ENCODE measurements at regions not wholly inside any gene's neighbourhood (a gene's known extent, or its start where the extent isn't known, plus 50 kb on each side); places are given as distances from the start of the nearest gene placed in this dataset.

DNA sequence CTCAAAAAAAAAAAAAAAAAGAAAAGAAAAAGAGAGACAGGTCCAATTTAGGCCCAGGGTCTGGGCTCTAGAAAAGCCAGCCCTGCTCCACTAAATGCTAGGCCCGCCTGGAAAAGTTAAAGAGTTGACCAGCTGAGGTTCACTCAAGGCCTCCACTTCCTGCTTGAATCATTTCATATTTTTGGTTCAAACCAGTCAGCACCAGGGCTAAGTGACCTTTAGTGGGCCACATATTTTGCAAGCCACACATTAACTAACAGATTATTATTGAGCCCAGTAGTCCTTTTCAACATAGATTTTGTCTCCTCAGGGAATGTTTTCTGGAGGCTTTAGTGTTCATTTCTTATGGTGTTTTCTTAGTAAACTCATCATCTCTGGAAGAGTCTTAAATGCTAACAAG is 156.6 kb downstream of the TLR4 start:
- DNase-seq (no peak), ATAC-seq (no peak)

DNA sequence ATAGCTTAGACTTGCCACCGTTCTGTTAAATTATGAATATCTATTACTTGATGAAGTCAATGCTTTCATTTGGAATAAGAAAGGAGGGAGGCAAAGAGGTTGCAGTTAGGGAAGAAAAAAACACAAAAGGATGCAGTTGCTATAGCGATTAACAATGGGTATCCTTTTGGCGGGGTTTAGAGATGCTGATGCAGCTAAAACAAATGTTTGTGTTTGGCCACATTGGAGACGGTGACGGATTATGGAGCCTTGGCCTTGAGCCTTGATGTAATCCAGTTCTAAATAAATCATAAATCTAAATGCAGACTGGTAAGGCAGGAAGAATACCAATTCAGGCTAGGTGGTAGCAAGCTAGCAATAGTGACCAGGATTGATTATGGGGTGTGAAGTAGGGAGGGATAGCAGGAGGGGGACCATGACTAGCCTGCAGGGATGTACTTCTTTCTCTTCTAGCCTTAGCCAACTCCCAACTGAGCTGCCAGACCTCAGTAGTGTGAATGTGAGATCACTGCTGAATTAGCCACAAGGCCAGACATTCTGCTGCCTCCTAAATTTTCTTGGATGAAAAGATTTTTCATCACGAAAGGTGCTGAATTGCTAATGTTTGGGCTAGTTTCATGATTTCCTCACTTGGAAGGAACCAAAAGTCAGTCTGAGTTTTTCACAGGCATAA is 160.3 kb downstream of the TLR4 start:
- DNase-seq (no peak), ATAC-seq (no peak)

DNA sequence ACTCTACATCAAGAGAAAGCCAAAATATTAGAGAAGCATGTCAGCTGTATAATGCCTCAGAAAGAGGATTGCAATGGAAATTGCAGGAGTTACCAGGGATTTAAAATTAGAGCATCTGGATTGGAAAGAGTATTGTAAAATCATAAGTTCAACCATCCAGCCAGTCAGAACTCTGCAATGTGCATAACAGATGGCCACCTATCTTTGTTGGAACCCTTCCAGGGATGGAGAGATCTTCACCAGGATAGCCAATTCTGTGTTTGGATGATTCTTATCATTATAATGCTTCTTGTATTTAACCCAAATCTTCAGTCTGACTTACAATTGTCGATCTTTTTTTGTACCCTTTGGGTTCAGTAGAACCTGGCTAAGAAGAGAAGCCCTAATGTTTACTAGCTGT is 164.4 kb downstream of the TLR4 start:
- ATAC-seq (no peak), DNase-seq (no peak)

DNA sequence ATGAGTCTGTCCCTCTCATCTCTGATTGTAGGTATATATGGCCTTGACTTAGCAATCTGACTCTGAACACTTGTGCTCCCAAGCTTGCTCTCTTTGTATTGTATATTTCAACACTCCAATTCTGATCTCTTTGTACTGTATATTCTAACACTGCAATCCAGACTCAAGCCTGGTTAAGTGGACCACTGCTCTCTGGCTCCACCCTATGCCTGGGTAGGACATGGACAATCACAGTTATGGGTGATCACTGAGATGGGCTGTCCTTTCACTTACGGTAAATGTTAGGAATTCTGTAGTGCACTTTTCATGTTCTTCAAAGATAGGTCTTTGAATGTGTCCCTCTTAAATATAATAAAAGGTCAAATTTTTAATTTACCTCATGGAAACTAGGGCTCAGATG is 165.1 kb downstream of the TLR4 start:
- ATAC-seq (no peak), DNase-seq (no peak)

DNA sequence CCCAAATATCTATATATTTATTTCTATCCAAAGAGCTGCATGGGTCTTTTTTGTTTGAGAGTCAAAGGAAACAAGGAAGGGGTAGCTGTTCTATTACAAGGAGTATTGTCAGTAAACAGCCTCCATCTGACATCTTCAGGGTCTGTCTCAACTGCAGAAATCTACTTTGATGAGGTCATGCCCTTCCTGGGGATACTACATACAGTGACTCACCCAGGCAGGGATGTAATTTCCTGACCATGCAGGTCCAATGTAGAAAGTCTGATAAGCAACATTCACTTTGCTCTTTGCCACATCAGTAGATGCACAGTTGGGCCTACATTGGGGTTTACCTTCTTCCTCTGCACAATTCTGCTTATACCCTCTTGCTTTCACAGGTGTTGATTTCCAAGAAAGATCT is 165.5 kb downstream of the TLR4 start:
- ATAC-seq, result no peak
- DNase-seq, result no peak

DNA sequence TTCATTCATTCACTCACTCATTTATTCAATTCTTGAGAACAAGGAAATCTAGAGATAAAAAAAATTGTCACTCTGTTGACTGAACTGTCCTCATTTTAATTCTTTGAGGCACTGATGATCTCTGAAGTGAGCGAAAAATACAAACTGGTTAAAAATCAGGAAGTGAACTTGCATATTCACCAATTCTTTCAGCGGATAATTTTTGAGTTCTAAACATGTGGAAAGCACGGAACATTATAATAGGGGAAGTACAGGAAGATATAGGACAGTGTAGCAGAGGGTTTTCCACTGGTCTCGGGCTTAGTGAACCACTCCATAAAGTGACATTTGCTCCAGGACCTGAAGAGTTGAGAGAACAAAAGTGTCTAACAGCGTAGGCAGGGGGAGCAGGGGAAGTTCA is 169.5 kb downstream of the TLR4 start:
- no peak for DNase-seq
- ATAC-seq, result no peak

DNA sequence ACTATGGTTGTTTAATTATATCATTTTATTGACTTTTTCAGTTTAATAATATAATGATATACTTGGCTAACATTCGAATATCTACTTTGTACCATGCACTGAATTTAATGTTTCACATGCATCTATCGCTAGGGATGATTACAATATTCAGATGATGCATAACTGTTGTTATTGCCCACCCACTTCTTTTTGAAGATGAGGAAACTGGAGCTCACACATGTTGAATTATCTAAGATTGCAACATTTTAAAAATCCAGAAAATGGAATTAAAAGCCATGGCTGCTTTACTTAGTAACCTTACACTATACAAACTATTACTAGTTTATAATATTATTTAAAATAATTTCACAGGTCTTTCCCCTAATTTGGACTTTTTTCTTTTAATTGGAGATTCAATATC is 171.7 kb downstream of the TLR4 start:
- DNase-seq, result no peak
- ATAC-seq, result no peak

DNA sequence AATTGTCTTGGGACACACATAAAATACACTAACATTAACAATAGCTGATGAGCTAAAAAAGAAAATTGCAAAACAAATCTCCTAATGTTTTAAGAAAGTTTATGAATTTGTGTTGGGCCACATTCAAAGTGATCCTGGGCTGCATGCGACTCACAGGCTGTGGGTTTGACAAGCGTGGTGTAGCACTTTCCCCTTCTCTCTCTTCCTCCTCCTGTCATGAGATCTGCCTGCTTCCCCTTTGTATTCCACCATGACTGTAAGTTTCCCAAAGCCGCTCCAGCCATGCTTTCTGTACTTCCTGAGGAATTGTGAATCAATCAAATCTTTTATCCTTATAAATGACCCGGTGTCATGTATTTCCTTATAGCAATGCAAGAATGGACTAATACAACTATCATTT is 178.0 kb downstream of the TLR4 start:
- no peak for ATAC-seq
- DNase-seq, result no peak

DNA sequence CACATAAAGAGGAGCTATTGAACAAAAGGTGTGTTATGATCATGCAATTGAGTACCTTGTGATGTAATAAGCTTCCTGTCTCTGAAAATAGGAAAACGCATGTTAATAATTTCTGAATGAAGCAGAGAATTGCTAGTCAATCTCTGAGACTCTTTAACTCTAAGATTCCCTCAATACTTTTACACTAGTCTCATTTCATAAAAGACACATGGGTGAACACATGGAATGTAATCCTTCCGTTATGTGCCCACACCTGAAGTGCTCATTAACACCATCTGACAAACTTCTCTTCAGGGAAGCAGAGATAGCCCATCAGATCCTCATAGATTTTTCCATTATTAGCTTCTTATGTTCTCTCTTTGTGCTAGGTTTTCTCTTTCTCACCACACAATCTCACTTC is 182.4 kb downstream of the TLR4 start:
- ATAC-seq (no peak), DNase-seq (no peak)

DNA sequence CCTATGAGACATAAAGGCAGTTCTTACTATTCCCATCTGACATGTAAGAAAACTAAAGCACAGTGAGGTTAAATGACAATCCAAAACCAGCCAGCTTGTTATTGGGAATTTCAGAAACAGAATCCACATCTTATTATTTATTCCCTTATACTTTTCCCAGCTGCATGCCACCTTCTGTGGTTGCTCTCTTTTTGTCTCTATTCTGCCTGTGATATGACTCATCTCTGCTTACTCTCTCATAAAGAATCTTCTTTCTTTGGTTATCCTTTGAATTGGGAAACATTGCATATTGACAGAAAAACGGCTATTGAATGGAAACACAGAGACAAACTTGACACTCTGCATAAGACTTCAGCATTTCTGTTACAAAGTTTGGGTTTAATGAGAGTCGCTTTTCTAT is 183.2 kb downstream of the TLR4 start:
- DNase-seq (no peak), ATAC-seq (no peak)

DNA sequence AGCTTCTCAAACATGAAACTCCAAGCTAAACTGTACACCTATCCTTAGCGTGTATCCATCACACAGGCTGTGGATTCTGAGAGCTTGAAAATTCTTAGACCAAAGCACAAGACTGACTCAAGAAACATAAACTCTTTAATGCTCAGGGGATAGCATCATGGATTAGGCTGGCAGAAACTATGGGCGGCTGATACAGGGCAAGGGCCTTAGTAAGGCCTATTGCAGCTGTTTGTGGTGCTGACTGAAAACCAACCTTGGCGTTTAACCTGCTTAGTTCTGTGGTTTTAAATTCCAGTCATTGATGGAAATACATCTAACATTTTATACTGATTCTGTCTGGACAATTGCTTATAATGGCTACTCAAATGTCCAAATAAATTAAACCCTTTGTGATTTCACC is 183.7 kb downstream of the TLR4 start:
- ATAC-seq (no peak), DNase-seq (no peak)

DNA sequence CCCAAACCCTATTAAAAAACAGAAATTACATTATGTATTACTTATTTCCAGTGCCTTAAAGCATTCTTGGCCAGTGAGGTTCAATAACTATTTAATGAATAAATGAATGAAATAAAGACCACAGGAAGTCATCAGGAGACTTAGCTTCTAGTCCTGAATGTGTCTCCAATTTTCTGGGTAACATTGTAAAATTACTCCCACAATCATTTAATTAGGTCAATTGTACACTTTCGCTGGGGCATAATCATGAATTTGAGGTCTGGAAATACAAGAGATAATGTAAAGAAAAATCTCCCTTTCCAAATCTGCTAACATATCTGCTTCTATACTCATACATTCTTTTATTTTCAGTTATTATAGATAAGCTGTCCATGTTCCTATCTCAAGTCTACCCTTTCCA is 199.2 kb downstream of the TLR4 start:
- ATAC-seq, result no peak
- DNase-seq, result no peak

DNA sequence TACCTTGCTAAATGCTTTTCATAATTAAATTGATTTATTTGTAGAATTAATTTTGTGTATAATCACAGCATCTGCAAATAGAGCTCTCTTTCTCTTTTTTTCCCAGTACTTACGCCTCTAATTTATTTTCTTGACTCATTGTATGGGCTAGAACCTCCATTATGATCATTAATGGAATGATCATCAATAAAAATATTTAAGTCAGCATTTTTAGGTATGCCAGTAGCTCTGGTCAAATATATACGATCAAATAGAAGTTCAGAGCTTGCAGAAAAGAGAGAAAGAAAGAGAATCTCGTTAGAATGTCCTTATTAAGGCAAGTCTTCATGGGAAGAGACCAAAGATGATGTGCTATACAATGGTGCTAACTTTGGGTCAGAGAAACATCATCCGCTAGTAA is 202.6 kb downstream of the TLR4 start:
- DNase-seq (no peak), ATAC-seq (no peak)

DNA sequence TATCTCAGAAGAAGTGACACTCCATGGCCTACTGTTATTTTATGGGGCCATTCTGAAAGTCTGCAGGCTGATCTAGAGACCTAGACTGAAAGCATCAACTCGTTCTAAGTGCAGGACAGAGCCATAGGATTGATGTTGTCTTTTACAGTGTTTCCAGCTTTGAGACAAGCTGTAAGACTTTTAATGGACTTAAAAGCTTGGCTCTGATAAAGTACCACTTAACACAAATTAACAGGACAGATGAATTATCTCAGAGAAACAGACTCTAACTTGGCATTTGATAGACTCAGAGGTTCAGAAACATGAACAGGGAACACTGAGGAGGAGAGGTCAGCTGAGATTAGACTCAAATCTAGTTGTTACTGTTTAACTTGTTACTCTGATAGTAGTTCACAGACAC is 203.2 kb downstream of the TLR4 start:
- ATAC-seq (no peak), DNase-seq (no peak)

DNA sequence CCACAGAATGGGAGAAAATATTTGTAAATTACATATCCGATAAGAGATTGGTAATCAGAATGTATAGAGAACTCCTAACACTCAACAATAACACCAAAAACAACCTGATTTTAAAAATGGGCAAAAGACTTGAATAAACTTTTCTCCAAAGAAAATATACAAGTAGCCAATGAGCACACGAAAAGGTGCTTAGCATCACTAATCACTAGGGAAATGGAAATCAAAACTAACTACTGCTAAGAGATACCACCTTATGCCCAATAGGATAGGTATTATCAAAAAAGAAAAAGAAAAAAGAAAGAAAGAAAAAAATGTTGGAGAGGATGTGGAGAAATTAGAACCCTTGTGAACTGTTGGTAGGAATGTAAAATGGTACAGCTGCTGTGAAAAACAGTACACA is 212.1 kb downstream of the TLR4 start:
- no peak for DNase-seq
- ATAC-seq, result no peak

DNA sequence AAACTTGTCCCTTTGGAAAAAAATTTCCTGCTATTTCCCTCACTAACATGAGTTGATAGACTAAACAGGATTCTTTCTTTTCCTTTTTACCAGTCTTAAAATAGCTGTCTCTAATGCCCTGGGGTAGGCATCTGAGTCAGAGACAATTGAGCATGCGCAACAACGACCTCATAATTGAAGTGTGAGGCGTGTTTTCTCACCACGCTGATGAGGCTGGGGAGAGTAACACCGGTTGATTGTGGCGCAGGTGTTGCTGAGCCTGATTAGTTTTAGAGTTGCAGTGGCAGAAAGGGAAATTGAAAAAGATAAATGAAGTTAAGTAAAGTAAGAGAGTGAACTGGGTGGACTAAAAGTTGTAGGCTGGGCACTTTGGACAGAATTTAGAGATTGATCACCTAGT is 213.7 kb downstream of the TLR4 start:
- ATAC-seq, result no peak
- no peak for DNase-seq

DNA sequence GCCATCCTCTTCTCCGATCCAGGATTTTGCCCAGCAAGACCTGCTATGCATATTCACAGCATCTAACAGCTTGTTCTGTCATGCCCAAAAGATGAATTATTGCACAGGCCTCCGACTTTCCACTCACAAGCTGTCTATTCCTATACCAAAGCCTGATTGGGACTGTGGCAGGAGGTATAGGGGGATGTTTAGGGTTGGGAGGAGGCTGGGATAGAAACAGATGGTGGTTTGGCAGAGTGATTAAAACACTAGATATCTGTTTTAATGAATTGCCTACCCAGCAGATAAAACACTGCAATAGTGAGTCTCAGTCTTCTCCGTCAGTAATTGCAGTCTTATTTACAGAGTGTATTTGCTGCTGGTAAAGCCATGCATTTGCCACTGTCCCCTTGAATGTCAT is 215.3 kb downstream of the TLR4 start:
- ATAC-seq, result no peak
- no peak for DNase-seq

DNA sequence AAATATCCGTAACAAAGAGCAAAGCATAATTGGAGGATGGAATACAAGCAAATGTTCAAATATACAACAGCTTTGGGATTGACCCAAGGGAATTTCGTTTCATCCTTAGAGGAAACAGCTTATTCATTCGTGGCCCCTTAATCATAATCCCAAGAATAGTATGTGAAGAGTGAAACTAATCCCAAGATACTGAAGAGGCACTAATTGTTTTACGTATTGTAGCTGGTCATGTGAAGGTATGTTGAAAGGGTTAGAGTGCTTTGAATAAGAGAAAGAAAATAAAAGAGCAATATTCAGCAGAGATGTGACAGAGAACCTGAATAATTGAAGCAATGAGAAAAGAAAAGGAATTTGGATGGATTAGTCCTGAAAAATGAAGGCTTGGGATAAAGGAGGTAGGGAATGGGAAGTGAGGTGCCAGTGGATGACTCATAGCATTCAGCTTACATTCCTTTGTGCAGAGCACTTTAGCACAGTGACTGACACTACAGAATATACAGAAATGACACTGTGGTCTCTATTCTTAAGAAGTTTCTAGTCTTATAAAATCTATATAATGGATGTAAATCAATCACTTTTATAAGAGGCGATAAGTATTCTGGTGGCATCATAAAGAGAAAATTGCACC is 221.9 kb downstream of the TLR4 start:
- DNase-seq (no peak), ATAC-seq (no peak)

DNA sequence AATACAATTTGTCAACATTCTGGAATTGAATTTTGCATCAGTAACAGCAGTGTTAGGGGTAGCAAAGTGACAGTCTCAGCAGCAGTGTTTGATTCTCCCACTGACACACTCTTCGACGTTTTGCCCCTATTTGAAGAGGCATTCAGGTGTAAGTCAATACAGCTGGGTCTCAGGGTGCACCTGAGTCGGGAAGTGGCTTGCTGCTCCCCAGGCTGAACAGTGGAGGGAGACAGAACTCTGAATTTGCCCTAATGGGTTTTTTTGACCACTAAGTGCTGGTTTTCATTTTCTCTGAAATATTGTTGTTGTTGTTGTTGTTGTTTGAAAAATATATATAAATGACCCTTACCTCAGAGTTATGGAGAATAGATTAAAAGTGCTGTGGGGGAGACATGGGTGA is 223.2 kb downstream of the TLR4 start:
- DNase-seq (no peak), ATAC-seq (no peak)

DNA sequence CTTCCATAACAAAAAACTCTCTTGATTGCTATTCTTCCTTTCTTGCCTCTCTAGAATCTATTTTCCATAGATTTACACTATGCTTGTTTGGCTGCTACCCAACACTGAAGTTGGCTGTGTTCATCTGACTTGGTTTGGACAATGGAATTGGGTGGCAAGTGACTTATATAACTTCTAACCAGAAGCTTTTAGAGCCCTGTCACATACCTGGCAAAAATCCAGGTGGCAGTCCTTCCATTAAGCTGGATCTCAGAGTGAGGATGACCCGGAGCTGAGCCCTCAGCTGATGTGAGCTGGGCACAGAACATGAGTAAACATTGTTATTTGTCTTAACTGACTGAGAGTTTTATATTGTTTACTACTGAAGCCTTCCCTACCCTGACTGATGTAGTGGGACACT is 225.7 kb downstream of the TLR4 start:
- ATAC-seq (no peak), DNase-seq (no peak)

DNA sequence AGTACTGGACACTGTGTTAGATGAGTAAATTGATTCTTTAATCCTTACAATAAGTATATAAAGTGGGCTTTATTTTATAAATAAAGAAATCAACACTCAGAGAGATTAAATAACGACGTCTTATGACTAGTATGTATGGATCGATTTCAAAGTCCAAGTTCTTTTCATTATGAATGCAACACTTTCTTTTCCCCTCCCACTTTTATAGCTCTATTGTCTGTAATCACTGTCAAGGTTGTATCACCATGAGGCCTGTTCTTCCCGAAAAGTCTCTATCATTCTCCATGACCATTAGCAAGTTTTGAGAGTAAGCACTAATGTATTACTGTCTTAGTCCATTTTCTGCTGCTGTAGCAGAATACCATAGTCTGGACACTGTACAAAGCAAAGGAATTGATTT is 228.4 kb downstream of the TLR4 start:
- ATAC-seq, result no peak
- no peak for DNase-seq

DNA sequence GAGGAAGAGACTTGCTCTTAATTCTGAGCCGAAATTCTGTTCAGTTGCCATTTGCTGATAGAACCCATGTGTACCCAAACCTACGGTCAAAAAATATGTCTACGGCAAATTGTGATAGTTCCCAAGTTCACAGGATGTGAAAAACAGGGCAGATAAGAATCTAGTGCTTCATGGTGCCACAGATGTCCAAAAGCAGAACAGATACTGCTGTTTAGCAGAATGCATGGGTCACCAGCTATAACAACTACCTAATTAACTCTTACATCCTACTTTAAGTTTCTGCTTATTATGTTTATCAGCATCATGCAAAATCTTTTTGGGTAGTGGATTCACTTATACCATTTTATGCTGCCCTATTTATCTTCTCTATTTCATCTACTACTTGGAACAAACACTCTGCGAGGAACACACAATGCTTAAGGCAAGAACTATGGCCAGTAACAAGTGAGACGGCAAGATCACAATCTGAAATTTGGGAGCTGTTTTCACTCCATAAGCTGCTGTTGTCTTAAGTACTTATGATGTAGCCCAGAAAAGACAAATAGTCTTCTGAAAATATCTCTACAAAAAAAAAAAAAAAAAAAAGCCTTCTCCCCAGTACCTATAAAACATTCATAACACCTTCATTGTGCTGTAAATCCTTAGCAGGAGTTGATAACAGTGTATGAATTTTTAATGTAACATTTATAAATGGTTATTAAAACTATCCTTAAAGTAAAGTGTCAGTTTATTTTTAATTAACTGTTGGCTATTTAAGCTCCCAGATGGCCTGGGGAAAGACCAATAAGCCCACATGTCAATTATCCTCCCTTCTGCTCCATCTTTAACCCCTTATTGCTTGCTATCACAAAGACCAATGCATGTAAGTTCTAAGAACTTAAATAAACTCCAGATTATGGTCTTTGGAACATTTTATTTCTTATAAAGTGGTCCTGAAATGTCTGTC is 232.3 kb downstream of the TLR4 start:
- no peak for DNase-seq
- no peak for ATAC-seq

DNA sequence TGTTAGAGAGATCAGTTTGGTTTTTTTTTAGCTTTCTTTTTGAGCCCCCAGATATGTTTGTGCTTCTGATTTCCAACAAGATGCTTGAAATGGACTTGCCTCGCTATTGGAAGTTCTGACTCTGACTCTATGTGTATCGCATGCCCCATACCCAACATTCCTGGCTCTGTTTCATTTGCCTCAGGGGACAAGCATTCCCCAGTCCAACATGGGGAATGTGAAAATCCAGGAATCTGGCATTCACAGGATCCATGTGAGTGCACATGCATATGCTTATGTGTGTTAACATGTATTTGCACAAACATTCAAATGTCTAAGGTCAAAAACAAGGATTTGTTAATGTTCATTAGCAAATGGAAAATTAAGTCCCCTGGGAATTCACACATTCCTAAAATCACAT is 233.9 kb downstream of the TLR4 start:
- no peak for ATAC-seq
- DNase-seq, result no peak

DNA sequence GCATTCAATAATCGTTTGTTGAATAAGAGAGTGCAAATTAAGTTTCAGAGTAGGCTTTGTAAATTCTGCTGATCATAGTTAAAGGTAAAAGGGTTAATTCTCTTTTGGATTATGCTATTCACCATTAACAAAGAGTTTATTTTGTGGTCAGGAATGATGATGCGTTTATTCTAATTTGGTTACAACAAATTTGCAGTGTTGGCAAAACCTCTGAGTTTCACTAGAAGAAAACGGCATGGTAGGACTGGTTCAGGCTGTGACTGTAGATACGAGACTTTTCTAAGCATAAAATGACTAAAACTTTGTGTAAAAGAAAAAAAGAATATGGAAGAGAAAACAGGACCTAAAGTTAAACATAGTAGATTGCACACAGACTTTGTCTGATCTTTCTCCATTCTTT is 234.7 kb downstream of the TLR4 start:
- ATAC-seq (no peak), DNase-seq (no peak)
